Suprapubic skin (tissue), 4 donors: ENCODE measurements at regions not wholly inside any gene's neighbourhood (a gene's known extent, or its start where the extent isn't known, plus 50 kb on each side); places are given as distances from the start of the nearest gene placed in this dataset.

Experiments
- DNase-seq, 2 donors: peaks; one replicate each; pipeline ENCODE4 v3.0.0-alpha.2; 2019; ENCODE audit warnings: low spot score in 2 of 2
- H3K27ac ChIP-seq: fragments of 200-600 bp; sonication (generic); one replicate; pipeline ENCODE4 v1.5.1; 2019
- H3K27me3 ChIP-seq: fragments of 200-600 bp; sonication (generic); one replicate; pipeline ENCODE4 v1.5.1; 2019
- H3K36me3 ChIP-seq: fragments of 200-600 bp; sonication (generic); one replicate; pipeline ENCODE4 v1.5.1; 2019
- H3K4me1 ChIP-seq: fragments of 200-600 bp; sonication (generic); one replicate; pipeline ENCODE4 v1.5.1; 2019
- H3K4me3 ChIP-seq: fragments of 200-600 bp; sonication (generic); one replicate; pipeline ENCODE4 v1.5.1; 2019; ENCODE audit warnings: mild to moderate bottlenecking
- H3K9me3 ChIP-seq: fragments of 200-600 bp; sonication (generic); one replicate; pipeline ENCODE4 v1.5.1; 2019
- CTCF ChIP-seq, 2 donors: fragments of 200-600 bp in 1 of 2; fragments of 450-650 bp in 1 of 2; sonication (generic) in 1 of 2; IDR thresholded peaks; one replicate each; pipeline ENCODE4 v1.5.1; 2016 to 2019; ENCODE audit warnings: antibody characterized with exemption in 2 of 2, mild to moderate bottlenecking in 1 of 2, moderate library complexity in 1 of 2
- EP300 ChIP-seq: sonication (generic); formaldehyde crosslinking; IDR thresholded peaks from one replicate; pipeline ENCODE4 v1.6.1; 2017; ENCODE audit warnings: antibody characterized with exemption
- POLR2A ChIP-seq, 2 donors: fragments of 450-650 bp; IDR thresholded peaks; one replicate each; pipeline ENCODE4 v1.6.1; 2017; ENCODE audit warnings: antibody characterized with exemption in 2 of 2, mild to moderate bottlenecking in 2 of 2, moderate library complexity in 2 of 2
- POLR2AphosphoS5 ChIP-seq, 3 donors: sonication (generic); formaldehyde crosslinking; IDR thresholded peaks; one replicate each; pipeline ENCODE4 v1.6.1; 2017; ENCODE audit warnings: antibody characterized with exemption in 3 of 3
- WGBS: methylation state at CpG from one replicate; pipeline ENCODE4 v1.1.5; 2018; 5-methylcytosine and 5-hydroxymethylcytosine counted together

- no peaks in the 10 kb centered on the region for H3K36me3 ChIP-seq
- H3K4me1 ChIP-seq = peaks cover 16% of the 10 kb centered on the region
- no peak overlapping the region for H3K4me3 ChIP-seq
- H3K27ac ChIP-seq = no peak overlapping the region
- H3K9me3 ChIP-seq = no peaks in the 10 kb centered on the region
- 81% methylated on average over 18 of the region's 18 CpGs for WGBS
- peak; percentile 48 to 56 for DNase-seq
- no peaks in the 10 kb centered on the region for H3K27me3 ChIP-seq
- TF ChIP-seq CTCF (IDR thresholded peaks at IDR 0.05) (no peak), EP300 (no peak), POLR2A (IDR thresholded peaks at IDR 0.05) (no peak), POLR2AphosphoS5 (IDR thresholded peaks at IDR 0.05) (no peak)
These were observed 130.6 kb upstream of the FAM20C start for GRCh38 chr7:61576-62360.

- Histone ChIP-seq H3K9me3 (no peaks in the 10 kb centered on the region), H3K27me3 (no peaks in the 10 kb centered on the region), H3K27ac (no peak overlapping the region), H3K36me3 (no peaks in the 10 kb centered on the region), H3K4me1 (peaks cover 15% of the 10 kb centered on the region), H3K4me3 (no peak overlapping the region)
- no peak for TF ChIP-seq POLR2A (IDR thresholded peaks at IDR 0.05)
- no peak for TF ChIP-seq EP300
- TF ChIP-seq POLR2AphosphoS5 (IDR thresholded peaks at IDR 0.05) = no peak
- no peak for TF ChIP-seq CTCF (IDR thresholded peaks at IDR 0.05)
- DNase-seq = peak; percentile 32 to 72
- 89% methylated on average over 21 of the region's 26 CpGs for WGBS
These were observed 129.8 kb upstream of the FAM20C start for GRCh38 chr7:62361-63116.

DNA sequence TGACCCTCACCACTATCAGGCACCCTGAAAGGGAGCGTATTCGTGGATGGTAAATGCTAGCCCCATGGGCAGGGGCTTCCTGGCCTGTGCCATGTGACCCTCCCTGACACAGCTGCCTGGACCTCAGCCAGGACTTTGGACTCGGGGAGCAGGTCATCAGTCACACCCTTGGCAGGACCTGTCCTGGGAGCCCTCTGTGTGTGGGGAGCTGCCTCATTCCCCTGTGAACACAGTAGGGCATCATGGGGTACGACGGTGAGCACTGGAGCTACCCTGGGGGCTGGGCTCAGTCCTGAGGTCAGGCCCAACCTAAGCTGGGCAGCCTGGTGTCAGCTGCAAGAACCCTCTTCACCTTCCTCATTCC, 129.3 kb upstream of the FAM20C start:
- no peaks in the 10 kb centered on the region for H3K27me3 ChIP-seq

GRCh38 chr7:63521-64021, 128.8 kb upstream of the FAM20C start:
- Histone ChIP-seq H3K27me3 (no peaks in the 10 kb centered on the region), H3K4me3 (no peak overlapping the region), H3K4me1 (peaks cover 12% of the 10 kb centered on the region), H3K27ac (no peak overlapping the region), H3K36me3 (no peaks in the 10 kb centered on the region), H3K9me3 (no peaks in the 10 kb centered on the region)
- TF ChIP-seq CTCF (IDR thresholded peaks at IDR 0.05) = no peak
- TF ChIP-seq POLR2A (IDR thresholded peaks at IDR 0.05) = no peak
- TF ChIP-seq POLR2AphosphoS5 (IDR thresholded peaks at IDR 0.05) = no peak
- TF ChIP-seq EP300 = no peak
- 62% methylated on average over 7 of the region's 11 CpGs for WGBS
- DNase-seq = peak; percentile 46 to 74

More for the DNA sequence above, 129.3 kb upstream of the FAM20C start:
- TF ChIP-seq POLR2A (IDR thresholded peaks at IDR 0.05) (no peak), CTCF (IDR thresholded peaks at IDR 0.05) (no peak), EP300 (no peak), POLR2AphosphoS5 (IDR thresholded peaks at IDR 0.05) (no peak)
- Histone ChIP-seq H3K9me3 (no peaks in the 10 kb centered on the region), H3K4me3 (no peak overlapping the region), H3K27ac (no peak overlapping the region), H3K4me1 (peaks cover 12% of the 10 kb centered on the region), H3K36me3 (no peaks in the 10 kb centered on the region)
- DNase-seq = peak; percentile 51 to 58
- 71% methylated on average over 3 of the region's 5 CpGs for WGBS
